ENCODE measurements at regions not wholly inside any gene's neighbourhood (a gene's known extent, or its start where the extent isn't known, plus 50 kb on each side); places are given as distances from the start of the nearest gene placed in this dataset.
A peak's percentile ranks its signal among the peaks of the same experiment; 100 is the strongest.
"Not testable (repeated sequence)": the region's sequence is repeated elsewhere in the genome, so short reads cannot be mapped to it uniquely, and the experiment has no call there.

DNA sequence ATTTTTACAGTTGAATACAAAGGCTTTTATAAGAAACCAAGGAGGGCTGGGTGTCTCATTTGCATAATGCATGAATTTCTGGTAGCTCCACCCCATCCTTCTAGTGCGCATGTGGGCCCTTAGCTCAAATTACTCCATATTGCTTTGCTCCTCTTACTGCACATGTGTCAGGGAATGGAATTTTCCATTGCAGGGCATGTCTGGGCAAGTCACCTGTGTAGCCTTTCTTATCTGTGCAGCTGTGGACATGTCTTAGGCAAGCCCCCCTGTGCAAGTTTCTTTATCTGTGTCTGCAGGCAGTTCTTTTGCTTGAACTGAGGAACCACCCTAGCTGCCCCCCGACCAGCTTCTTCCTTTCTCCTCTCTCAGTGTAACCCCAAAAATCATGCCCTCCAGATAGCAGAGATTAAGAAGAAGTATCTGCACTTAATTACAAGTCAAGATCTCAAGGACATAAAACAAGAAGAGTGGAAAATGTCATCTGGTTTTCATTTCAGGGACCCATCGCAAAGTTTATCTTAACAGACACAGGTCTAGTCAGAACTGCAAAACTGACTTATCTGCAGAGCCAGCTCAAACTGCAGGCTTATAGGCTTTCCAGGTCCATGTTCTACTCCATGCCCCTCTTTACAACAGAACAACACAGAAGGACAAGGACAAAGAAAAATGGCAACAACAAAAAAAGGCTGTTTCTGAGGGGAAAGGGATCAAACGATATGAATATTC lies 137.9 kb upstream of the HS3ST4 start:
- no peak for TF ChIP-seq JUND (IDR thresholded peaks at IDR 0.05; ENCODE audit: low read depth)
- no peak for DNase-seq (ENCODE audit: low read depth in 1 of 2, low spot score in 1 of 2)
- in situ Hi-C loops (cut with HindIII; ENCODE audit: low pct_unique_long_range_greater_than_20kb, low sequenced_read_pairs): no loop called here

DNA sequence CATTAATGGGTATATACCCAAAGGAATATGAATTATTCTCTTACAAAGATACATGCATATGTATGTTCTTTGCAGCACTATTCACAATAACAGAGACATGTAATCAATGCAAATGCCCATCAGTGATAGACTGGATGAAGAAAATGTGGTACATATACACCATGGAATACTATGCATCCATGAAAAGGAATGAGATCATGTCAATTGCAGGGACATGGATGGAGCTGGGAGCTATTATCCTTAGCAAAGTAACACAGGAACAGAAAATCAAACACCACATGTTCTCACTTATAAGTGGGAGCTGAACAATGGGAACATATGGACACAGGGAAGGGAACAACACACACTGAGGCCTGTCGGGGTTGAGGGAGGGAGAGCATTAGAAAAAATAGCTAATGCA lies 141.1 kb upstream of the HS3ST4 start:
- no peak for TF ChIP-seq JUND (IDR thresholded peaks at IDR 0.05; ENCODE audit: low read depth)
- no peak for DNase-seq (ENCODE audit: low read depth in 1 of 2, low spot score in 1 of 2)
- in situ Hi-C loops (cut with HindIII; ENCODE audit: low pct_unique_long_range_greater_than_20kb, low sequenced_read_pairs): no loop called here

DNA sequence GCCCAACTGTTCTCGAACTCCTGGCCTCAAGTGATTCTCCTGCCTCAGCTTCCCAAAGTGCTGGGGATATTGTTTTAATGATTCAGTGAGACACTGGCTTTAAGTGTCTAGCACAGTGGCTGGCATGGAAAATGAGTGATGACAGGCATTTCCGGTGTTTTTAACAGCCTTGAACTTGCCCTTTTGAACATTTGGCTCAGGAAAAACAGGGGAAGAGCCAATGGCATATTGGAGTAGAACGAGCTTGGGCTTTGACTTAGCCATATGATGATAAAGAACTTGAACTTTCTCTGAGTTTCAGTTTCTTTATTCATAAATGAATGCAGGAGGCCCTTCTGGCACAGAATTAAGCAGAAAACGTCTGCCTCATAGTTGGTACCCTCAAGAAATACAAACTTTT lies 145.0 kb upstream of the HS3ST4 start:
- TF ChIP-seq JUND (IDR thresholded peaks at IDR 0.05; ENCODE audit: low read depth): no peak
- in situ Hi-C loops (cut with HindIII; ENCODE audit: low pct_unique_long_range_greater_than_20kb, low sequenced_read_pairs): no loop called here
- no peak for DNase-seq (ENCODE audit: low read depth in 1 of 2, low spot score in 1 of 2)

DNA sequence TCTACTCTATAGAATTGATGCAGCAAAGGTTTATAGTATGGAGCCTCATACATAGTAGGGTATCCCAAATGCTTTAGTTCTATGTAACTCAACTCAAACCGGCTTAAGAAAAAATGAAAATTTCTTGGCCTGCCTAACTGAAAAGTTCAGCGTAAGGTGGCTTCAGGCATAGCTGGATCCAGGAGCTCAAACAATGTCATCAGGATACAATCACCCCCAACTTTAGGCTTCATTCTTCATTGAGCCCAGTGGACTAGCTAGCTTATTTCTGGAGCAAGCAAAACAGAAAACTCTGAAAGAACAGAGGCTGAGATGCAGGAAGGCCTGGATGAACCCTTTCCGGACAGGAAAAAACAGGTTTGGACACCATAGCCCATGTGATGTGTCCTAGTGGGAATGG lies 147.5 kb upstream of the HS3ST4 start:
- no peak for TF ChIP-seq JUND (IDR thresholded peaks at IDR 0.05; ENCODE audit: low read depth)
- no peak for DNase-seq (ENCODE audit: low read depth in 1 of 2, low spot score in 1 of 2)
- in situ Hi-C loops (cut with HindIII; ENCODE audit: low pct_unique_long_range_greater_than_20kb, low sequenced_read_pairs): no loop called here

DNA sequence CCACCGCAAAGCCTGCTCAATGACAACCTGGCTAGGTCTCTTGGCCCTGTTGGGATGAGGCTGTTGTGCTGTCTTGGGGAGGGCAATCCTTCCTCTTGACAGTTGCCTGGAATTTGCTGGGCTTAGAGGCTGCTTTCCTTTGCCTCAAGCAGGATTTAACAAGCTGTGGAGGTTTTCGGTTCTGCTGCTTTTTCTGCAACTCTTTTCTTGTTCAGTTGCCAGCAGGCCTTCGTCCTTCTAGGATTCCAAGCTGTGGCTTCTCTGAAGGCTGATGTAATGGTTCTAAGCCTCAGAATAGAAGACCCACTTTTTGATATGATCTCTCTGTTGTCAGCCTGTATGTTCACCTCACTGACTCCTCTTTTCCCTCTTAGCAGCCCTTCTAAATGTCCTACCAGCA lies 149.5 kb upstream of the HS3ST4 start:
- DNase-seq (ENCODE audit: low read depth in 1 of 2, low spot score in 1 of 2): no peak
- no peak for TF ChIP-seq JUND (IDR thresholded peaks at IDR 0.05; ENCODE audit: low read depth)
- in situ Hi-C loops (cut with HindIII; ENCODE audit: low pct_unique_long_range_greater_than_20kb, low sequenced_read_pairs): no loop called here

DNA sequence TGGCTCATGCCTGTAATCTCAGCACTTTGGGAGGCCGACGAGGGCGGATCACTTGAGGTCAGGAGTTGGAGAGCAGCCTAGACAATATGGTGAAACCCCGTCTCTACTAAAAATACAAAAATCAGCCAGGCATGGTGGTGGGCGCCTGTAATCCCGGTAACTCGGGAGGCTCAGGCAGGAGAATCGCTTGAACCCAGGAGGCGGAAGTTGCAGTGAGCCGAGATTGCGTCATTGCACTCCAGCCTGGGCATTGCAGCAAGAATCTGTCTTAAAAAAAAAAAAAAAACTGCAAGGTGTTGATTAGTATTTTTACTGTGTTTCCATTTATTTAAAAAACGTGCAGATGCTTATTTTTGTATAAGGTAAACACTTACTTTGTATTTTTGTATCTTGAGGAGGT lies 152.0 kb upstream of the HS3ST4 start:
- in situ Hi-C loops (cut with HindIII; ENCODE audit: low pct_unique_long_range_greater_than_20kb, low sequenced_read_pairs); DNase-seq (ENCODE audit: low read depth in 1 of 2, low spot score in 1 of 2): not testable (repeated sequence)

DNA sequence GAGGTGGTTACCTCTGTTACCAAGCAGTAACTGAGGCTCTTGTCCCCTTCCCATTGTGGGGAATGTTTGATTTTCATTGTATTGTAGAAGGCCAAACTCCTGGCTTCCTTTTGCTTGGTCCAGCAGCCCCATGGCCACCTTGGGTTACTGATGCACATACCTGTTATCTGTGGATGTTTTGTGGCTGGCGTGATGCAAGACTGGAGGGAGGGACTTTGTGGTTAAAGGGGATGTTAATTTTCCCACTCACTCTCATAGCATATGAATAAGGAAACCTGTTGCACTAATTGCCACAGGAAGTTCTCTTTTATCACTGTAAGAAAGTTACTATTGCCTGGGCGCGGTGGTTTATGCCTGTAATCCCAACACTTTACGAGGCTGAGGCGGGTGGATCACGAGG lies 168.6 kb upstream of the HS3ST4 start:
- TF ChIP-seq JUND (IDR thresholded peaks at IDR 0.05; ENCODE audit: low read depth): no peak
- DNase-seq (ENCODE audit: low read depth in 1 of 2, low spot score in 1 of 2): no peak
- in situ Hi-C loops (cut with HindIII; ENCODE audit: low pct_unique_long_range_greater_than_20kb, low sequenced_read_pairs): no loop called here

DNA sequence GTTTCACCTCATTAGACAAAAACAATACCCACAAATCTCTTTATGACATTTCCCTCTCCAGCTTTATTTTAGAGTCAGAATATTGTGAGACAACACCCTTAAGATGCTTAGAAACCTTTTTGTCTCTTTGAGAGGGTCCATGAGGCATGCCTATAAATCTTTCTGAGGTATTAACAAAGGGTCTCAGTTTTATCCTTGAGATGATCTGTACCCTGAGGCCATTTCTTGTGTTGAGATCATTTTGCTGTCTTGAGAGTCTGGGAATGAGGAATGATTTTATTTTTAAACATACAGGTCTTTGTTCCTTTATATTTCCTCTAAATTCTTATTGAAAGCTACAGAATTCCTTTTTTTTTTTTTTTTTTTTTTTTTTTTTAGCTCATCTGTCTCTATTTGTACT lies 179.7 kb upstream of the HS3ST4 start:
- DNase-seq (ENCODE audit: low read depth in 1 of 2, low spot score in 1 of 2): no peak
- in situ Hi-C loops (cut with HindIII; ENCODE audit: low pct_unique_long_range_greater_than_20kb, low sequenced_read_pairs): no loop called here
- no peak for TF ChIP-seq JUND (IDR thresholded peaks at IDR 0.05; ENCODE audit: low read depth)

DNA sequence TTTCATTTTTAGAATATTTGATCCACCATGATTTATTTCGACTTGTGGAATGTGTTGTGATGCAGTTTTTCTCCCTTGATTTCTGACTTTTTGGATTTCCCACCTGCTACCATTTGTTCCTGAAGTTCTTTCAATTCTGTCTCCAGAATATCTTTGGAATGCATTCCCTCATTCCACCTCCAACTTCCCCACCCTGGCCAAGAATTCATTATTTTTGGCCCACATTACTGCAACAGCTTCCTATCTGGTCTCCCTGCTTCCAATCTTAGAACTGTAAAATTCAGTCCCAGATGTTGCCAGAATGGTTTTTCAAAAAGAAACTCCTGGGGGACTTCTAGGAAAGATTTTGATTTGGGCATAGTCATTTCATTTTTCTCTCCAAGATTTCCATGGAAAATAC lies 182.3 kb upstream of the HS3ST4 start:
- in situ Hi-C loops (cut with HindIII; ENCODE audit: low pct_unique_long_range_greater_than_20kb, low sequenced_read_pairs): no loop called here
- DNase-seq (ENCODE audit: low read depth in 1 of 2, low spot score in 1 of 2): no peak
- TF ChIP-seq JUND (IDR thresholded peaks at IDR 0.05; ENCODE audit: low read depth): no peak

DNA sequence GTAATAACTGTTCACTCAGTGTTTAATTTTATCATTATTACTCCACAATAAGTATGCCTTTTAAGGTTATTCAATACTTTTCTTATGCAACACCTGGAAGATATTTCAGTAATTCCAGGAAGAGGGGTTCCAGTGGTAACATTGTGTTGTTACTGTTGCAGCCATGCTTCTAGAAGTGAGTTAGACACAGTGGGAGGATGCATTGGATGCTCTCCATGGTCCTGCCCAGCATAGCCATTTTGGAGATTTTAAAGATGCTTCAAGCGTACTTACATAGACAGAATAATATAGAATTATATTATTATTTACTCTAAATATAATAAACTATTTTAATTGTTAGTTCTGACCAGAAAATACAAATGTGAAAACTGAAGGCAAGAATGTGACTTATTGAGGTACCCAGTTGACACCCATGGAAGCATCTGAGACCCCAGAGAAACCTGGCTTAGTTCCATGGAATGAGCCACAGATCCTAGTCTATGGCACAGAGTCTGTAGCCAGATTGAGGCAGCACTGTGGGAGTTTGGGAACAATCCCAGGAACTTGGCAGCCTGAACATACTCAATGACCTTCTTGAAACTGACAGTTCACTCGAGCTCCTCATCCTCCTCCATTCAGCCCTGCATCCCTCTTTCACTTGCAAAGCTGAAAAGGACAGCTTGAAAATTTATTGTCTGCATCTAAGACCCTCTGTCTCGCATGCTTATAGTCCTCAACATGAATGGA lies 190.1 kb upstream of the HS3ST4 start:
- in situ Hi-C loops (cut with HindIII; ENCODE audit: low pct_unique_long_range_greater_than_20kb, low sequenced_read_pairs): no loop called here
- TF ChIP-seq JUND (IDR thresholded peaks at IDR 0.05; ENCODE audit: low read depth): no peak
- DNase-seq (ENCODE audit: low read depth in 1 of 2, low spot score in 1 of 2): peak in 1 of 2 experiments; percentile 20

DNA sequence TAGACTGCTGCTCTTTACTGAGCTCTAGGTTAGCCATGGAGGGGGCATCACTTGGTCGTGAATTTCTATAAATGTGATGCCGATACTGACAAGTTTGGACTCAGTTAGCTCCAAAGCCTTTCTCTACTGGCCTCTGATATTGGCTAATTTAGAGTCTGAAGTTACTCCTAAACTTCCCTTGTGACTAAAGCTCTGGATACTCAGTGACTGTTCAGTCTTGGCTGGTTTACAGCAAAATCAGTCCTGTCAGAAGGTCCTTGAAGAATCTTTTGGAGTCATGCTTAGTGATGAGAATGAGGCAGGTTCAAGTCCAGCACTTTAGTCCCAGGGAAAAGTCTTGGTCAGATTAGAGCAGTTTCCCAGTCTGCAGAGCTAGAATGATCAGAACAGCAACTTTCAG lies 197.5 kb upstream of the HS3ST4 start:
- in situ Hi-C loops (cut with HindIII; ENCODE audit: low pct_unique_long_range_greater_than_20kb, low sequenced_read_pairs): no loop called here
- DNase-seq (ENCODE audit: low read depth in 1 of 2, low spot score in 1 of 2): no peak

DNA sequence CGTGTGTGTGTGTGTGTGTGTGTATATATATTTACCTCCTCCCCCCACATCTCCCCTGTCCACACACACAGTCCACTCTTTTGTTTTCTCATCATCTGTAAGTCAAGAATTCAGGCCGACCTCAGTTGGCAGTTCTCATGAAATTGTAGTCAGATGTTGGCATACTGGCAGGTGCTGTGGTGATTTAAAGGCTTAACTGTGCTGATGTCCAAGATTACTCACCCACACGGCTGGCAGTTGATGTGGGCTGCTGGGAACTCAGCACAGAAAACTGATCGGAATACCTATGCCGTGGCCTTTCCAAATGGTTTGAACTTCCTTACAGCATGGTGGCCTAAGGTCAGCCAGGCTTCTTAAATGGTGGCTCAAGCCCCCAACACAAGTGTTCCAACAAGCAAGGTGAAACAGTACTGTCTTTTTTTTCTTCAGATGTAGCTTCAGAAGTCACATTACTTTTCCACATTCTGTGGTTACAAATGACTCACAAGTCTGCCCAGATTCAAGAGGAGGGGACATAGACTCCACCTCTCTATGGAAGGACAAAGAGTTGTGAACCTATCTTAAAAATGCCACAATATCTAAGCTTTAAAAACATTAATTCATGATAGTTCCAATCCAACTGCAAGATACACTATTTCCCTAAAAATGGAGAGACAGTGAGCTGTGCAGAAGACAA lies 198.5 kb upstream of the HS3ST4 start:
- TF ChIP-seq JUND (IDR thresholded peaks at IDR 0.05; ENCODE audit: low read depth): no peak
- in situ Hi-C loops (cut with HindIII; ENCODE audit: low pct_unique_long_range_greater_than_20kb, low sequenced_read_pairs): no loop called here

More for the DNA sequence above, 197.5 kb upstream of the HS3ST4 start:
- TF ChIP-seq JUND (IDR thresholded peaks at IDR 0.05; ENCODE audit: low read depth): no peak

DNA sequence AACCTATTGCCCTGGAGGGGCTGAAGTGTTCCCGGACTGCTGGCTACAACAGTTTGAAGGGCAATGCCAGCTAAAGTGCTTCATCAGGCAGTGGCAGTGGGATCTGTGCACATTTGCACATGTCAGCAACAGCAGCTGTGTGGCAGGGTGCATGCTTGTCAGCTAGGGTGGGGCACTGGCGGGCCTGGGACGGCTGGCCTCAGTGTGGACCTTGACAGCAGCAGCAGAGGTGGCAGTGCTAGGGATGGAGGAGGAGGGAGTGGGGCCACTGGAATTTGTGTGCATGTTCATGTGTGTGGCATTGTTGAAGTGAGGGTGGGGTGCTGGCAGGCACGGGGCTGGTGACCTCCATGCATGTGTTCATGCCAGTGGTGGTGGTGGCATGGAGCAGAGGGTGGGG lies 203.3 kb upstream of the HS3ST4 start:
- no peak for DNase-seq (ENCODE audit: low read depth in 1 of 2, low spot score in 1 of 2)
- in situ Hi-C loops (cut with HindIII; ENCODE audit: low pct_unique_long_range_greater_than_20kb, low sequenced_read_pairs): no loop called here
- no peak for TF ChIP-seq JUND (IDR thresholded peaks at IDR 0.05; ENCODE audit: low read depth)

More for the DNA sequence above, 198.5 kb upstream of the HS3ST4 start:
- DNase-seq (ENCODE audit: low read depth in 1 of 2, low spot score in 1 of 2): no peak
